Smooth muscle cell (in vitro differentiated cells): ENCODE measurements at regions not wholly inside any gene's neighbourhood (a gene's known extent, or its start where the extent isn't known, plus 50 kb on each side); places are given as distances from the start of the nearest gene placed in this dataset.

Experiments used
- DNase-seq: peaks from one replicate; lab custom pipeline; 2025; ENCODE audit not compliant: unreplicated experiment; lab: John Stamatoyannopoulos, UW
- H2AFZ ChIP-seq: fragments of 200-600 bp; sonication (generic); 2 replicates; pipeline ENCODE4 v1.6.0; 2016; ENCODE audit warnings: antibody characterized with exemption, low read depth, mild to moderate bottlenecking
- H3F3A ChIP-seq: fragments of 200-600 bp; sonication (generic); 2 replicates; pipeline ENCODE4 v1.6.0; 2017; ENCODE audit warnings: antibody characterized with exemption, low read depth
- H3K27ac ChIP-seq: fragments of 200-600 bp; sonication (generic); 2 replicates; pipeline ENCODE4 v1.5.1; 2016; ENCODE audit warnings: low read depth, mild to moderate bottlenecking
- H3K27me3 ChIP-seq: fragments of 200-600 bp; sonication (generic); 2 replicates; pipeline ENCODE4 v1.6.1; 2016; ENCODE audit warnings: low read depth, mild to moderate bottlenecking
- H3K36me3 ChIP-seq: fragments of 200-600 bp; sonication (generic); 2 replicates; pipeline ENCODE4 v1.5.1; 2016; ENCODE audit warnings: low read depth
- H3K4me1 ChIP-seq: fragments of 200-600 bp; sonication (generic); 2 replicates; pipeline ENCODE4 v1.5.1; 2016; ENCODE audit warnings: low read depth
- H3K4me2 ChIP-seq: fragments of 200-600 bp; sonication (generic); 2 replicates; pipeline ENCODE4 v1.6.0; 2016; ENCODE audit warnings: mild to moderate bottlenecking
- H3K4me3 ChIP-seq: fragments of 200-600 bp; sonication (generic); 2 replicates; pipeline ENCODE4 v1.5.1; 2016; ENCODE audit warnings: mild to moderate bottlenecking
- H3K79me2 ChIP-seq: fragments of 200-600 bp; sonication (generic); 2 replicates; pipeline ENCODE4 v1.6.0; 2016; ENCODE audit warnings: low read depth, mild to moderate bottlenecking
- H3K9ac ChIP-seq: fragments of 200-600 bp; sonication (generic); 2 replicates; pipeline ENCODE4 v1.6.0; 2016; ENCODE audit warnings: low read depth
- H3K9me3 ChIP-seq: fragments of 200-600 bp; sonication (generic); replicated peaks from 2 replicates; pipeline ENCODE4 v1.5.1; 2016; ENCODE audit warnings: low read depth
- H4K20me1 ChIP-seq: fragments of 200-600 bp; sonication (generic); 2 replicates; pipeline ENCODE4 v1.6.0; 2016; ENCODE audit warnings: low read depth
- CTCF ChIP-seq: fragments of 200-600 bp; sonication (generic); IDR thresholded peaks from 2 replicates; pipeline ENCODE4 v1.5.1; 2017; ENCODE audit warnings: borderline replicate concordance, mild to moderate bottlenecking, antibody characterized with exemption; ENCODE audit not compliant: insufficient read depth, poor library complexity, severe bottlenecking
- WGBS: methylation state at CpG from one replicate; pipeline ENCODE4 v1.1.7; 2016; ENCODE audit warnings: low lambda C conversion rate; 5-methylcytosine and 5-hydroxymethylcytosine counted together

GRCh38 chr5:112669328-112669963, 68.2 kb upstream of the APC start:
- Histone ChIP-seq H3K27ac (no peak overlapping the region), H3K4me3 (no peak overlapping the region), H3K79me2 (no peaks in the 10 kb centered on the region), H3K27me3 (peaks cover 10% of the 10 kb centered on the region), H3K9me3 (no peaks in the 10 kb centered on the region), H3K4me2 (no peak overlapping the region), H3K9ac (no peak overlapping the region), H3K4me1 (no peaks in the 10 kb centered on the region), H2AFZ (no peak overlapping the region), H4K20me1 (no peaks in the 10 kb centered on the region), H3K36me3 (no peaks in the 10 kb centered on the region), H3F3A (no peaks in the 10 kb centered on the region)
- no peak for DNase-seq
- 80% methylated on average over 5 of the region's 5 CpGs for WGBS
- TF ChIP-seq CTCF: no peak

- DNase-seq: no peak
- H3K4me2 ChIP-seq: no peak overlapping the region
- H2AFZ ChIP-seq: no peak overlapping the region
- no peak overlapping the region for H3K4me3 ChIP-seq
- no peak overlapping the region for H3K9ac ChIP-seq
- H4K20me1 ChIP-seq: no peaks in the 10 kb centered on the region
- peaks cover 10% of the 10 kb centered on the region for H3K27me3 ChIP-seq
- H3K27ac ChIP-seq: no peak overlapping the region
- no peaks in the 10 kb centered on the region for H3K9me3 ChIP-seq
- H3K36me3 ChIP-seq: no peaks in the 10 kb centered on the region
- no peaks in the 10 kb centered on the region for H3K79me2 ChIP-seq
- H3F3A ChIP-seq: no peaks in the 10 kb centered on the region
- H3K4me1 ChIP-seq: no peaks in the 10 kb centered on the region
- TF ChIP-seq CTCF: no peak
Observed at GRCh38 chr5:112671687-112672086, 66.0 kb upstream of the APC start.

- no peak for DNase-seq
- Histone ChIP-seq H3K27ac (no peak overlapping the region), H3K4me2 (no peak overlapping the region), H3K9me3 (no peaks in the 10 kb centered on the region), H3K27me3 (no peaks in the 10 kb centered on the region), H4K20me1 (no peaks in the 10 kb centered on the region), H3K4me1 (peaks cover 3% of the 10 kb centered on the region), H3K9ac (no peak overlapping the region), H3K79me2 (no peaks in the 10 kb centered on the region), H3K4me3 (no peak overlapping the region), H3F3A (peaks cover 9% of the 10 kb centered on the region), H2AFZ (no peak overlapping the region), H3K36me3 (no peaks in the 10 kb centered on the region)
- no peak for TF ChIP-seq CTCF
- 95% methylated on average over 1 of the region's 1 CpG for WGBS
Observed at GRCh38 chr5:112681481-112681908, 56.2 kb upstream of the APC start.

- WGBS: 80% methylated on average over 3 of the region's 3 CpGs
- H3K27ac ChIP-seq: no peak overlapping the region
Observed at GRCh38 chr5:112682621-112683061, 55.0 kb upstream of the APC start.

More at GRCh38 chr5:112682621-112683061, 55.0 kb upstream of the APC start:
- Histone ChIP-seq H3K9ac (no peak overlapping the region), H3F3A (peaks cover 9% of the 10 kb centered on the region), H3K4me3 (no peak overlapping the region), H3K9me3 (no peaks in the 10 kb centered on the region), H3K27me3 (no peaks in the 10 kb centered on the region), H3K36me3 (no peaks in the 10 kb centered on the region), H3K79me2 (no peaks in the 10 kb centered on the region), H4K20me1 (no peaks in the 10 kb centered on the region), H2AFZ (no peak overlapping the region), H3K4me2 (no peak overlapping the region), H3K4me1 (peaks cover 15% of the 10 kb centered on the region)
- no peak for TF ChIP-seq CTCF
- no peak for DNase-seq
